ENCODE measurements at regions not wholly inside any gene's neighbourhood (a gene's known extent, or its start where the extent isn't known, plus 50 kb on each side); places are given as distances from the start of the nearest gene placed in this dataset.

DNA sequence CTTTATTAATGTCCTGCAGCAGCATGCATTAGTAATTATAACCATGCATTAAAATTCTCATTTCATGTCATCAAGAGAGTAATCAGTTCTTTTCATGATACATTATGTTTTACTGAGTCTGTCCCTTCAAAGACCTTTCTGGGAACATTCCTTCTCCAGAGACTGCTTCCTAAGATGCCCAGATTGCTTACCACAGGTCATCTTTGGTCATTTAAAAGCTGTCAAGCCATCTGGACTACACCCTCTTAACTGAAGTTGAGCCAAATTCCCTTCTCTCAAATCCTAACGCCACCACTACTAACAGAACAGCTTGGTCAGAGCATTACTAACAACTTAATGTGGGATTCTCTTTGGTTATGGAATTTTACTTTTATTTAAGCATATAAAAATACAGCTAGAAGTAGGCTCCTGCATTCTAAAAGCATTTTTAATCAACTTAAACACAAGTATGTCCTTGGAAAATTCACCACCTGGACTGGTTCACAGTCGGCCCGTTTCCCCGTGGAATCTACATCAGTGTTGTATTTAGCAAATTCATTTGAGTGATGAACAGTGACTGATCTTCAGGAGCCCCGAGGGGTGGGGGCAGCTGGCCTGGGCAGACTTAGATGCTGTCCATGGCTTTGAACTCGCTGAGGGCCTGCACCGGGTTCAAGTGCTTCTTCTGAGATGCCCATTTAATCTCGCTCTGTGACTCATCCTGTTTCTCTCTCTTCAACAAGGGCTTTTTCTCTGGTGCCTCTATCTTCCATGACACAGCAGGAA lies 92.8 kb upstream of the CCDC112 start:
- H3K9ac ChIP-seq (ENCODE audit: low read depth, low read length) = no peak overlapping the region
- no peak overlapping the region for H3K27ac ChIP-seq (ENCODE audit: low read depth, low read length)
- H3K9me3 ChIP-seq (ENCODE audit: control insufficient read depth, insufficient read depth, low read length) = 0 out of 2 replicates have a peak, but pooled peaks cover 4% of the 10 kb centered on the region
- no peaks in the 10 kb centered on the region for H3K36me3 ChIP-seq (ENCODE audit: control insufficient read depth, insufficient read depth, low read length)
- no peak overlapping the region for H3K4me3 ChIP-seq (ENCODE audit: low read depth, low read length)
- no peaks in the 10 kb centered on the region for H3K4me1 ChIP-seq (ENCODE audit: control insufficient read depth, insufficient read depth, low read length)
- H3K27me3 ChIP-seq (ENCODE audit: control insufficient read depth, insufficient read depth, low read length) = no peaks in the 10 kb centered on the region

DNA sequence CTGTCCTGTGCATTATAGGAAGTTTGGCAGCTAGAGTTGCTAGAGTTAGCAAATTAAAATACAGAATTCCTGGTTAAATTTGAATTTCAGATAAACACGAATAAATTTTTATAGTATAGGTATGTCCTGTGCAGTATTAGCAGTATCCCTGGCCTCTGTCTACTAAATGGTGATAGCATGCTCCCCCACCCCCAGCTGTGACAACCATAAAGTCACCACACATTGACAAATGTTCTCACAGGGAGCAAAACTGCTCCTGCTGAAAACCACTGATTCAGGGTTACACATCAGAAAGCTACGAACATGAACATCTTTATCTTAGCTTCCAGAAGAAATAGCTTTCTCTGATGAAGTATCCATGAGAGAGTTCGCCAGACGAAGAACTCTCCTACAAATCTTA lies 91.8 kb upstream of the CCDC112 start:
- H3K4me3 ChIP-seq (ENCODE audit: low read depth, low read length) = no peak overlapping the region

GRCh38 chr5:115387816-115388215 lies 91.4 kb upstream of the CCDC112 start:
- no peak overlapping the region for H3K27ac ChIP-seq (ENCODE audit: low read depth, low read length)
- no peaks in the 10 kb centered on the region for H3K9me3 ChIP-seq (ENCODE audit: control insufficient read depth, insufficient read depth, low read length)
- no peaks in the 10 kb centered on the region for H3K36me3 ChIP-seq (ENCODE audit: control insufficient read depth, insufficient read depth, low read length)
- no peak overlapping the region for H3K4me3 ChIP-seq (ENCODE audit: low read depth, low read length)
- H3K27me3 ChIP-seq (ENCODE audit: control insufficient read depth, insufficient read depth, low read length) = no peaks in the 10 kb centered on the region
- H3K9ac ChIP-seq (ENCODE audit: low read depth, low read length) = no peak overlapping the region
- no peaks in the 10 kb centered on the region for H3K4me1 ChIP-seq (ENCODE audit: control insufficient read depth, insufficient read depth, low read length)

More for the DNA sequence above, 91.8 kb upstream of the CCDC112 start:
- H3K36me3 ChIP-seq (ENCODE audit: control insufficient read depth, insufficient read depth, low read length) = no peaks in the 10 kb centered on the region
- no peak overlapping the region for H3K27ac ChIP-seq (ENCODE audit: low read depth, low read length)
- H3K9me3 ChIP-seq (ENCODE audit: control insufficient read depth, insufficient read depth, low read length) = no peaks in the 10 kb centered on the region
- H3K9ac ChIP-seq (ENCODE audit: low read depth, low read length) = no peak overlapping the region
- H3K4me1 ChIP-seq (ENCODE audit: control insufficient read depth, insufficient read depth, low read length) = no peaks in the 10 kb centered on the region
- H3K27me3 ChIP-seq (ENCODE audit: control insufficient read depth, insufficient read depth, low read length) = no peaks in the 10 kb centered on the region

GRCh38 chr5:115386657-115387056 lies 90.2 kb upstream of the CCDC112 start:
- Histone ChIP-seq H3K9me3 (ENCODE audit: control insufficient read depth, insufficient read depth, low read length) (no peaks in the 10 kb centered on the region), H3K9ac (ENCODE audit: low read depth, low read length) (no peak overlapping the region), H3K27me3 (ENCODE audit: control insufficient read depth, insufficient read depth, low read length) (no peaks in the 10 kb centered on the region), H3K4me1 (ENCODE audit: control insufficient read depth, insufficient read depth, low read length) (no peaks in the 10 kb centered on the region), H3K36me3 (ENCODE audit: control insufficient read depth, insufficient read depth, low read length) (no peaks in the 10 kb centered on the region), H3K4me3 (ENCODE audit: low read depth, low read length) (no peak overlapping the region), H3K27ac (ENCODE audit: low read depth, low read length) (no peak overlapping the region)

DNA sequence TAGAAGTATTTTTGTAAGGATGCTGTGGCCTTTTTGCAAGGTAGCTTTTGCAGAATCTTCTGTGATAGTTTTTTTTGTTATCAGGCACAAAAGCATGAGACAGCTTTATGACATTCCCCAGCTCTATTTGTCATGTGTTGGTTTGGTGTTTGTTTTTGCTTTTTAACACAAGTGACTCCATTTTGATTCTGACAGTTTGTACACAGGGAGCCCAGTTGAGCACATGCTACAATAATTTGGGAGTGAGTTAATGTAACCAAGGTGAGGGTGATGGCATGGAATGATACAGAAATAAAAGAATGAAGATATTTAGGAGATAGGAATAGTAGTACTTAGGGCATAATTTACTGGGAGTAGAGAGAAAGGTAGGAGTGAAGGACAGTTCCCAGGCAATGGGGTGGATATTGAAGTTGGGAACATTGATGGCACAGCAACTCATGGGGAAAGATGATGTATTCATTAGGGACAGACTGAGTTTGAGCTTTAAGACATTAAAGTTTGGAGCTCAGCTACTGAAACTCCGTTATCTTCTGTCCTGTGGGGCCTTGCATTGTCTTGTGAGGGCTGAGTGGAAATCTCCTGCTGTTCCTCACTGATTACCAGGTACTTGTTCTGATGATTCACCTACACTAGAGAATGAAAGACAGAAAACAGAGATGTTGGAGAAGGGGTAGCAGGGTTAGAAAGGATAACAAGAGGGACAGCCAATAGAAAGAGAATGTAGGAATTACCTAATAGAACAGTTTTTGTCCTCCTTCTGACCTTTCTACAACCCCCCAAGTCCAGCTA lies 88.3 kb upstream of the CCDC112 start:
- no peaks in the 10 kb centered on the region for H3K36me3 ChIP-seq (ENCODE audit: control insufficient read depth, insufficient read depth, low read length)
- H3K4me1 ChIP-seq (ENCODE audit: control insufficient read depth, insufficient read depth, low read length) = no peaks in the 10 kb centered on the region
- H3K27me3 ChIP-seq (ENCODE audit: control insufficient read depth, insufficient read depth, low read length) = no peaks in the 10 kb centered on the region
- H3K9me3 ChIP-seq (ENCODE audit: control insufficient read depth, insufficient read depth, low read length) = no peaks in the 10 kb centered on the region
- H3K4me3 ChIP-seq (ENCODE audit: low read depth, low read length) = no peak overlapping the region
- no peak overlapping the region for H3K9ac ChIP-seq (ENCODE audit: low read depth, low read length)
- no peak overlapping the region for H3K27ac ChIP-seq (ENCODE audit: low read depth, low read length)

- no peak overlapping the region for H3K4me3 ChIP-seq (ENCODE audit: low read depth, low read length)
- H3K27ac ChIP-seq (ENCODE audit: low read depth, low read length) = no peak overlapping the region
- no peaks in the 10 kb centered on the region for H3K36me3 ChIP-seq (ENCODE audit: control insufficient read depth, insufficient read depth, low read length)
- H3K27me3 ChIP-seq (ENCODE audit: control insufficient read depth, insufficient read depth, low read length) = no peaks in the 10 kb centered on the region
- no peaks in the 10 kb centered on the region for H3K4me1 ChIP-seq (ENCODE audit: control insufficient read depth, insufficient read depth, low read length)
- H3K9ac ChIP-seq (ENCODE audit: low read depth, low read length) = no peak overlapping the region
- H3K9me3 ChIP-seq (ENCODE audit: control insufficient read depth, insufficient read depth, low read length) = no peaks in the 10 kb centered on the region
Measured at GRCh38 chr5:115382989-115383388, 86.5 kb upstream of the CCDC112 start.

DNA sequence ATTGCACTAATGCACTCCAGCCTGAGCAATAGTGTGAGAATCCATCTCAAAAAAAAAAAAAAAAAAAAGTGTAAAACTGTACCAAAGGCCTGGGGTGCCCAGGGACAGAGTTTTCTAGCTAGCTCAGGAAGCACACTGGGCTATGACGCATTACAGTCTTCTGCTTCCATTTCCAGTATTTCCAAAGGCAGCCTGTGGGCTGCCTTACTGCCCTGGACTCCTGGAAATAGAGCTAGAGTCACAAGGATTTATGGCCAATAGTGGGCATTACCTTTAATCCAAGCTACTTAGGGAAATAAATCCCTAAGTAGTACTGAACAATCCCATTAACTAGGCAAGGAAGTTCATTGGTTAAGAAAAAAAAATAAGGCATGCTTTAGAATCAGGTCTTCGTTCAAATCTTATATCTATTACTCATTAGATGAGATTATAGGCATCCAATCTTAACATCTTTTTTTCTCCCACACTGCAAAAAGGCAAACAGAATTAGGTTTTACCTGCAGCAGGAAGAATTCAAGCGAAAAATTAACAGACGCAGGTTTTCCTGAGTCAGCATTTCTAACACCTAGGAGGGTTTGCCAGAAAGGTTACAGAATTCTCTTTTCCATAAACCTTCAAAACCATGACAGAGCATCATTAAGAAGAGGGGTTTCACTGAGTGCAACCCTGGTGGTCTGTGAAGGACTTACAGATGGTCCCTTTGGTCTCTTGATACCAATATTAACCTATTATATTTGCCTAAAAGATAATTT lies 85.6 kb upstream of the CCDC112 start:
- Histone ChIP-seq H3K36me3 (ENCODE audit: control insufficient read depth, insufficient read depth, low read length) (no peaks in the 10 kb centered on the region), H3K27me3 (ENCODE audit: control insufficient read depth, insufficient read depth, low read length) (no peaks in the 10 kb centered on the region), H3K9me3 (ENCODE audit: control insufficient read depth, insufficient read depth, low read length) (no peaks in the 10 kb centered on the region), H3K9ac (ENCODE audit: low read depth, low read length) (no peak overlapping the region), H3K27ac (ENCODE audit: low read depth, low read length) (no peak overlapping the region), H3K4me3 (ENCODE audit: low read depth, low read length) (no peak overlapping the region), H3K4me1 (ENCODE audit: control insufficient read depth, insufficient read depth, low read length) (no peaks in the 10 kb centered on the region)

GRCh38 chr5:115379622-115380344 lies 83.3 kb upstream of the CCDC112 start:
- H3K4me1 ChIP-seq (ENCODE audit: control insufficient read depth, insufficient read depth, low read length) = no peaks in the 10 kb centered on the region
- no peaks in the 10 kb centered on the region for H3K9me3 ChIP-seq (ENCODE audit: control insufficient read depth, insufficient read depth, low read length)
- H3K27ac ChIP-seq (ENCODE audit: low read depth, low read length) = no peak overlapping the region
- H3K36me3 ChIP-seq (ENCODE audit: control insufficient read depth, insufficient read depth, low read length) = no peaks in the 10 kb centered on the region
- H3K27me3 ChIP-seq (ENCODE audit: control insufficient read depth, insufficient read depth, low read length) = no peaks in the 10 kb centered on the region
- no peak overlapping the region for H3K9ac ChIP-seq (ENCODE audit: low read depth, low read length)
- H3K4me3 ChIP-seq (ENCODE audit: low read depth, low read length) = no peak overlapping the region

GRCh38 chr5:115378754-115379153 lies 82.3 kb upstream of the CCDC112 start:
- Histone ChIP-seq H3K36me3 (ENCODE audit: control insufficient read depth, insufficient read depth, low read length) (no peaks in the 10 kb centered on the region), H3K27ac (ENCODE audit: low read depth, low read length) (no peak overlapping the region), H3K4me3 (ENCODE audit: low read depth, low read length) (no peak overlapping the region), H3K9ac (ENCODE audit: low read depth, low read length) (no peak overlapping the region), H3K4me1 (ENCODE audit: control insufficient read depth, insufficient read depth, low read length) (no peaks in the 10 kb centered on the region), H3K9me3 (ENCODE audit: control insufficient read depth, insufficient read depth, low read length) (no peaks in the 10 kb centered on the region), H3K27me3 (ENCODE audit: control insufficient read depth, insufficient read depth, low read length) (no peaks in the 10 kb centered on the region)

DNA sequence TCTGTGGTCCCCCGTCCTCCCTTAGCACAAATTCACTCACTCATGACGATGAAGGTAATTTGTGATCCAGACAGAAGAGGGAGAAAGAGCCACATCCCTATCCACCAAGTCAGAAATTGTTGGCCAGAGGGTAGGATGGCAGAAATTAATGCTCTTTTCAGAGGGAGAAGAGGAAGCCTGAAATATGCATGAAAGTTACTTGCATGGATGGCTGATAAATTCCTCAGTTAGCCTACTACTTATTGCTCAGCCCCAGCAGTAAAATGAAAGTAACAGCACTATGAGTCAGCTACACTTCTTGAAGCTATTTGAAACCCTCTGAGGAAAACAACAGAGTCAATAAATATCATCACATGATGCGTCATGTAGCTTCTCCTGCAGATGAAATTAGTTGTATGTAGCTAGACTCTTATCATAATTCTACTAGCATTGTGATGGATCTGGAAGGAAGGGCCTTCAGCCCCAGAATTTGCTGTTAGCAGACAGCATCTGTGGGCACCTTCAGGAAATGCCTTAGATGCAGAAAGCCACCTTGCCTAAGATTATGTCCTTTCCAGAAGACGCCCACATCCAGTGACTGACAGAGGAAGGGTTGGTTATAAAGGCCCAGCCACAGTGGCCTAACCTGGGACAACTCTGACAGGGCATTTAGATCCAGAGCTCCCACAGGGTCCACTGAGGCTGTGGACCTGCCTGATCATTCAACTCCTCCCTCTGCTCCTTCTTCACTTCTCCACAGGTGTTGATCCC lies 81.2 kb upstream of the CCDC112 start:
- Histone ChIP-seq H3K27ac (ENCODE audit: low read depth, low read length) (no peak overlapping the region), H3K4me3 (ENCODE audit: low read depth, low read length) (no peak overlapping the region), H3K36me3 (ENCODE audit: control insufficient read depth, insufficient read depth, low read length) (no peaks in the 10 kb centered on the region), H3K9ac (ENCODE audit: low read depth, low read length) (no peak overlapping the region), H3K9me3 (ENCODE audit: control insufficient read depth, insufficient read depth, low read length) (no peaks in the 10 kb centered on the region), H3K4me1 (ENCODE audit: control insufficient read depth, insufficient read depth, low read length) (0 out of 2 replicates have a peak, but pooled peaks cover 3% of the 10 kb centered on the region), H3K27me3 (ENCODE audit: control insufficient read depth, insufficient read depth, low read length) (no peaks in the 10 kb centered on the region)

Data from HUES48 (cell line).